ENCODE measurements at regions not wholly inside any gene's neighbourhood (a gene's known extent, or its start where the extent isn't known, plus 50 kb on each side); places are given as distances from the start of the nearest gene placed in this dataset.

- ATAC-seq (ENCODE audit: insufficient read depth, low FRiP score) (no peak), DNase-seq (no peak)
- 81 to 88% methylated on average over 2 of the region's 2 CpGs for WGBS, 2 donors
- Histone ChIP-seq H3K27ac (ENCODE audit: low read depth in 1 of 2, low read length in 1 of 2) (no peak overlapping the region), H3K4me1 (ENCODE audit: control insufficient read depth in 5 of 5, insufficient read depth in 5 of 5, low read length in 5 of 5) (peaks cover 0 to 8% (median 0%) of the 10 kb centered on the region in 5 donors), H3K27me3 (ENCODE audit: control insufficient read depth in 3 of 3, insufficient read depth in 3 of 3, low read length in 2 of 3) (peaks cover 0 to 18% (median 5%) of the 10 kb centered on the region in 3 donors), H3K4me3 (no peak overlapping the region), H3K36me3 (ENCODE audit: control insufficient read depth in 4 of 4, insufficient read depth in 4 of 4, low read length in 4 of 4) (no peaks in the 10 kb centered on the region), H3K9ac (ENCODE audit: insufficient read depth in 1 of 2, low read length in 2 of 2) (no peak overlapping the region), H3K9me3 (ENCODE audit: control insufficient read depth in 4 of 4, insufficient read depth in 3 of 4, low read length in 3 of 4) (peaks cover 0 to 2% (median 0%) of the 10 kb centered on the region in 4 donors)
- TF ChIP-seq, protein P1, sequence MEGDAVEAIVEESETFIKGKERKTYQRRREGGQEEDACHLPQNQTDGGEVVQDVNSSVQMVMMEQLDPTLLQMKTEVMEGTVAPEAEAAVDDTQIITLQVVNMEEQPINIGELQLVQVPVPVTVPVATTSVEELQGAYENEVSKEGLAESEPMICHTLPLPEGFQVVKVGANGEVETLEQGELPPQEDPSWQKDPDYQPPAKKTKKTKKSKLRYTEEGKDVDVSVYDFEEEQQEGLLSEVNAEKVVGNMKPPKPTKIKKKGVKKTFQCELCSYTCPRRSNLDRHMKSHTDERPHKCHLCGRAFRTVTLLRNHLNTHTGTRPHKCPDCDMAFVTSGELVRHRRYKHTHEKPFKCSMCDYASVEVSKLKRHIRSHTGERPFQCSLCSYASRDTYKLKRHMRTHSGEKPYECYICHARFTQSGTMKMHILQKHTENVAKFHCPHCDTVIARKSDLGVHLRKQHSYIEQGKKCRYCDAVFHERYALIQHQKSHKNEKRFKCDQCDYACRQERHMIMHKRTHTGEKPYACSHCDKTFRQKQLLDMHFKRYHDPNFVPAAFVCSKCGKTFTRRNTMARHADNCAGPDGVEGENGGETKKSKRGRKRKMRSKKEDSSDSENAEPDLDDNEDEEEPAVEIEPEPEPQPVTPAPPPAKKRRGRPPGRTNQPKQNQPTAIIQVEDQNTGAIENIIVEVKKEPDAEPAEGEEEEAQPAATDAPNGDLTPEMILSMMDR (IDR thresholded peaks at IDR 0.05; ENCODE audit: control extremely low read depth, extremely low read depth): no peak
These were observed 68.2 kb upstream of the KCNJ6 start for GRCh38 chr21:37984416-37984815.

GRCh38 chr21:37986000-37986399, 69.7 kb upstream of the KCNJ6 start:
- H3K36me3 ChIP-seq (ENCODE audit: control insufficient read depth in 4 of 4, insufficient read depth in 4 of 4, low read length in 4 of 4): no peaks in the 10 kb centered on the region
- no peak overlapping the region for H3K27ac ChIP-seq (ENCODE audit: low read depth in 1 of 2, low read length in 1 of 2)
- DNase-seq: no peak
- no peak for ATAC-seq (ENCODE audit: insufficient read depth, low FRiP score)
- H3K27me3 ChIP-seq (ENCODE audit: control insufficient read depth in 3 of 3, insufficient read depth in 3 of 3, low read length in 2 of 3): peaks cover 0 to 12% (median 5%) of the 10 kb centered on the region in 3 donors
- WGBS, 2 donors: 79 to 84% methylated on average over 3 of the region's 3 CpGs
- peaks cover 0 to 5% (median 0%) of the 10 kb centered on the region in 4 donors for H3K9me3 ChIP-seq (ENCODE audit: control insufficient read depth in 4 of 4, insufficient read depth in 3 of 4, low read length in 3 of 4)
- peaks cover 0 to 8% (median 0%) of the 10 kb centered on the region in 5 donors for H3K4me1 ChIP-seq (ENCODE audit: control insufficient read depth in 5 of 5, insufficient read depth in 5 of 5, low read length in 5 of 5)
- TF ChIP-seq, protein P1 (IDR thresholded peaks at IDR 0.05; ENCODE audit: control extremely low read depth, extremely low read depth): no peak
- H3K9ac ChIP-seq (ENCODE audit: insufficient read depth in 1 of 2, low read length in 2 of 2): no peak overlapping the region
- no peak overlapping the region for H3K4me3 ChIP-seq

GRCh38 chr21:37986751-37987399, 70.6 kb upstream of the KCNJ6 start:
- ATAC-seq (ENCODE audit: insufficient read depth, low FRiP score): no peak
- no peak overlapping the region for H3K4me3 ChIP-seq
- TF ChIP-seq, protein P1 (IDR thresholded peaks at IDR 0.05; ENCODE audit: control extremely low read depth, extremely low read depth): no peak
- DNase-seq: peak in 2 of 3 donors; percentile 62 to 68
- peaks cover 0 to 8% (median 0%) of the 10 kb centered on the region in 5 donors for H3K4me1 ChIP-seq (ENCODE audit: control insufficient read depth in 5 of 5, insufficient read depth in 5 of 5, low read length in 5 of 5)
- peaks cover 0 to 5% (median 0%) of the 10 kb centered on the region in 4 donors for H3K9me3 ChIP-seq (ENCODE audit: control insufficient read depth in 4 of 4, insufficient read depth in 3 of 4, low read length in 3 of 4)
- 44 to 50% methylated on average over 5 of the region's 5 CpGs for WGBS, 2 donors
- no peaks in the 10 kb centered on the region for H3K36me3 ChIP-seq (ENCODE audit: control insufficient read depth in 4 of 4, insufficient read depth in 4 of 4, low read length in 4 of 4)
- H3K27ac ChIP-seq (ENCODE audit: low read depth in 1 of 2, low read length in 1 of 2): no peak overlapping the region
- H3K9ac ChIP-seq (ENCODE audit: insufficient read depth in 1 of 2, low read length in 2 of 2): no peak overlapping the region
- H3K27me3 ChIP-seq (ENCODE audit: control insufficient read depth in 3 of 3, insufficient read depth in 3 of 3, low read length in 2 of 3): peaks cover 0 to 12% (median 5%) of the 10 kb centered on the region in 3 donors

Measured in lung (tissue), 11 donors.